B cell (primary cell): ENCODE measurements at regions not wholly inside any gene's neighbourhood (a gene's known extent, or its start where the extent isn't known, plus 50 kb on each side); places are given as distances from the start of the nearest gene placed in this dataset.
"Not testable (repeated sequence)": the region's sequence is repeated elsewhere in the genome, so short reads cannot be mapped to it uniquely, and the experiment has no call there.

ENCODE experiments used
- EZH2 ChIP-seq: IDR thresholded peaks from 2 replicates; pipeline ENCODE4 v1.6.1; 2012; ENCODE audit warnings: borderline replicate concordance, low read depth, mild to moderate bottlenecking, moderate library complexity, low read length; ENCODE audit not compliant: insufficient read depth, poor library complexity, severe bottlenecking
- TF ChIP-seq, protein P1 (sequence below): fragments of 200-600 bp; IDR thresholded peaks from one replicate; pipeline ENCODE4 v1.8.0; 2022; ENCODE audit warnings: antibody characterized with exemption, mild to moderate bottlenecking

GRCh38 chr15:20640427-20640826 is 98.8 kb upstream of the GOLGA6L6 start:
- TF ChIP-seq, protein P1, sequence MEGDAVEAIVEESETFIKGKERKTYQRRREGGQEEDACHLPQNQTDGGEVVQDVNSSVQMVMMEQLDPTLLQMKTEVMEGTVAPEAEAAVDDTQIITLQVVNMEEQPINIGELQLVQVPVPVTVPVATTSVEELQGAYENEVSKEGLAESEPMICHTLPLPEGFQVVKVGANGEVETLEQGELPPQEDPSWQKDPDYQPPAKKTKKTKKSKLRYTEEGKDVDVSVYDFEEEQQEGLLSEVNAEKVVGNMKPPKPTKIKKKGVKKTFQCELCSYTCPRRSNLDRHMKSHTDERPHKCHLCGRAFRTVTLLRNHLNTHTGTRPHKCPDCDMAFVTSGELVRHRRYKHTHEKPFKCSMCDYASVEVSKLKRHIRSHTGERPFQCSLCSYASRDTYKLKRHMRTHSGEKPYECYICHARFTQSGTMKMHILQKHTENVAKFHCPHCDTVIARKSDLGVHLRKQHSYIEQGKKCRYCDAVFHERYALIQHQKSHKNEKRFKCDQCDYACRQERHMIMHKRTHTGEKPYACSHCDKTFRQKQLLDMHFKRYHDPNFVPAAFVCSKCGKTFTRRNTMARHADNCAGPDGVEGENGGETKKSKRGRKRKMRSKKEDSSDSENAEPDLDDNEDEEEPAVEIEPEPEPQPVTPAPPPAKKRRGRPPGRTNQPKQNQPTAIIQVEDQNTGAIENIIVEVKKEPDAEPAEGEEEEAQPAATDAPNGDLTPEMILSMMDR = not testable (repeated sequence)
- TF ChIP-seq EZH2 = not testable (repeated sequence)
